WTC11 (cell line): ENCODE measurements at regions not wholly inside any gene's neighbourhood (a gene's known extent, or its start where the extent isn't known, plus 50 kb on each side); places are given as distances from the start of the nearest gene placed in this dataset.

Experiments
- ATAC-seq: fragments of 200-7000 bp; cut with Tn5 transposase; 2 replicates; pipeline ENCODE4 v1.10.0; 2021; ENCODE audit warnings: mild to moderate bottlenecking, moderate library complexity
- CTCF ChIA-PET: fragments of 300-600 bp; sonication (Branson Sonifier 250); formaldehyde crosslinking; loops from one replicate; lab custom pipeline; 2021; ENCODE audit warnings: antibody characterized with exemption; lab: Charles Lee
- POLR2A ChIA-PET: fragments of 350-600 bp; sonication (Branson Sonifier 250); formaldehyde crosslinking; loops from one replicate; lab custom pipeline; 2021; ENCODE audit warnings: antibody characterized with exemption; lab: Charles Lee
- DNase-seq: peaks from one replicate; pipeline ENCODE4 v3.0.0; 2021; ENCODE audit warnings: low spot score
- H3K27ac Mint-ChIP-seq: 2 replicates; pipeline ENCODE4 v1.8.0; 2021; ENCODE audit warnings: mixed read lengths
- H3K27me3 Mint-ChIP-seq: 2 replicates; pipeline ENCODE4 v1.8.0; 2021; ENCODE audit warnings: low read depth, mild to moderate bottlenecking, moderate library complexity, mixed read lengths
- H3K36me3 Mint-ChIP-seq: 2 replicates; pipeline ENCODE4 v1.8.0; 2021; ENCODE audit warnings: mixed read lengths
- H3K4me1 Mint-ChIP-seq: 2 replicates; pipeline ENCODE4 v1.8.0; 2022; ENCODE audit warnings: mixed read lengths
- H3K4me3 Mint-ChIP-seq: 2 replicates; pipeline ENCODE4 v1.8.0; 2021; ENCODE audit warnings: mild to moderate bottlenecking, moderate library complexity, mixed read lengths
- H3K9me3 Mint-ChIP-seq: 2 replicates; pipeline ENCODE4 v1.8.0; 2021; ENCODE audit warnings: mixed read lengths
- AFF4 ChIP-seq: sonication (generic); formaldehyde crosslinking; IDR thresholded peaks from 2 replicates; pipeline ENCODE4 v1.8.1; 2023; ENCODE audit warnings: mild to moderate bottlenecking, missing genetic modification reagents, borderline replicate concordance
- CREB1 ChIP-seq: sonication (generic); formaldehyde crosslinking; IDR thresholded peaks from 2 replicates; pipeline ENCODE4 v1.8.0; 2023; ENCODE audit warnings: mild to moderate bottlenecking, missing genetic modification reagents
- E2F4 ChIP-seq: sonication (generic); formaldehyde crosslinking; IDR thresholded peaks from 2 replicates; pipeline ENCODE4 v1.8.1; 2022; ENCODE audit warnings: low read depth, mild to moderate bottlenecking, moderate library complexity, missing genetic modification reagents, borderline replicate concordance
- E2F5 ChIP-seq: sonication (generic); formaldehyde crosslinking; IDR thresholded peaks from 2 replicates; pipeline ENCODE4 v1.8.1; 2022; ENCODE audit warnings: mild to moderate bottlenecking, moderate library complexity, missing genetic modification reagents
- ELF4 ChIP-seq: sonication (generic); formaldehyde crosslinking; IDR thresholded peaks from 2 replicates; pipeline ENCODE4 v1.8.1; 2022; ENCODE audit warnings: low read depth, mild to moderate bottlenecking, moderate library complexity, missing genetic modification reagents
- ERG ChIP-seq: fragments of 250-450 bp; sonication (Bioruptor Pico); IDR thresholded peaks from 2 replicates; pipeline ENCODE4 v1.8.0; 2021; ENCODE audit warnings: mild to moderate bottlenecking
- ESRRA ChIP-seq: sonication (generic); formaldehyde crosslinking; IDR thresholded peaks from 2 replicates; pipeline ENCODE4 v1.8.1; 2022; ENCODE audit warnings: mild to moderate bottlenecking, missing genetic modification reagents, borderline replicate concordance
- FOXJ3 ChIP-seq: sonication (generic); formaldehyde crosslinking; IDR thresholded peaks from 2 replicates; pipeline ENCODE4 v1.9.0; 2021; ENCODE audit warnings: missing genetic modification reagents, mild to moderate bottlenecking, borderline replicate concordance
- GRHL2 ChIP-seq: fragments of 250-450 bp; sonication (Bioruptor Pico); IDR thresholded peaks from 2 replicates; pipeline ENCODE4 v1.8.0; 2022; ENCODE audit warnings: mild to moderate bottlenecking, moderate library complexity; ENCODE audit not compliant: insufficient replicate concordance, severe bottlenecking
- HMGA2 ChIP-seq: fragments of 250-450 bp; sonication (Bioruptor Pico); IDR thresholded peaks from 2 replicates; pipeline ENCODE4 v1.4.0; 2021; ENCODE audit warnings: mild to moderate bottlenecking, moderate library complexity
- IRF1 ChIP-seq: sonication (generic); formaldehyde crosslinking; IDR thresholded peaks from 2 replicates; pipeline ENCODE4 v1.8.0; 2023; ENCODE audit warnings: missing genetic modification reagents
- NFYB ChIP-seq: sonication (generic); formaldehyde crosslinking; conservative IDR thresholded peaks from 2 replicates; pipeline ENCODE4 v1.8.0; 2022; ENCODE audit warnings: low read depth, missing genetic modification reagents
- NR1H2 ChIP-seq: sonication (generic); formaldehyde crosslinking; IDR thresholded peaks from 2 replicates; pipeline ENCODE4 v1.9.0; 2021; ENCODE audit warnings: mild to moderate bottlenecking, moderate library complexity, missing genetic modification reagents
- PRDM15 ChIP-seq: sonication (generic); formaldehyde crosslinking; IDR thresholded peaks from 2 replicates; pipeline ENCODE4 v1.8.0; 2022; ENCODE audit warnings: missing genetic modification reagents

- H3K4me3 Mint-ChIP-seq, result no peak overlapping the region
- H3K27me3 Mint-ChIP-seq, result no peaks in the 10 kb centered on the region
- H3K36me3 Mint-ChIP-seq, result no peaks in the 10 kb centered on the region
- peaks cover 16% of the 10 kb centered on the region for H3K4me1 Mint-ChIP-seq
- no peak for TF ChIP-seq NFYB (CRISPR knock-in tag)
- no peak for TF ChIP-seq E2F4
- no peak for TF ChIP-seq E2F5
- no peak for TF ChIP-seq ELF4 (CRISPR knock-in tag)
- no peak for TF ChIP-seq CREB1
- TF ChIP-seq GRHL2 (CRISPR knock-in tag), result no peak
- no peak for TF ChIP-seq HMGA2
- TF ChIP-seq ERG (CRISPR knock-in tag), result no peak
- TF ChIP-seq AFF4, result no peak
- TF ChIP-seq ESRRA (CRISPR knock-in tag), result no peak
- TF ChIP-seq IRF1 (CRISPR knock-in tag), result no peak
- TF ChIP-seq PRDM15, result no peak
- TF ChIP-seq FOXJ3 (CRISPR knock-in tag), result no peak
- TF ChIP-seq NR1H2, result no peak
- POLR2A ChIA-PET, result no interaction called here
- peaks cover 8% of the 10 kb centered on the region for H3K9me3 Mint-ChIP-seq
- DNase-seq, result no peak
- H3K27ac Mint-ChIP-seq, result no peak overlapping the region
- ATAC-seq, result no peak
- CTCF ChIA-PET, result no interaction called here
These were observed 464.9 kb upstream of the NRP1 start for GRCh38 chr10:33799281-33799943.
